HEK293 (cell line): ENCODE measurements at regions not wholly inside any gene's neighbourhood (a gene's known extent, or its start where the extent isn't known, plus 50 kb on each side); places are given as distances from the start of the nearest gene placed in this dataset.

Source experiments
- CTCF ChIP-seq: fragments of 450-650 bp; formaldehyde crosslinking; IDR thresholded peaks from 2 replicates; pipeline ENCODE4 v1.5.1; 2016; ENCODE audit warnings: missing biosample characterization, missing genetic modification characterization
- KLF10 ChIP-seq: fragments of 450-650 bp; IDR thresholded peaks from 2 replicates; pipeline ENCODE4 v1.5.1; 2018; ENCODE audit warnings: missing biosample characterization, mild to moderate bottlenecking, missing genetic modification characterization
- ZBTB21 ChIP-seq: fragments of 450-650 bp; formaldehyde crosslinking; IDR thresholded peaks from 2 replicates; pipeline ENCODE4 v1.5.1; 2017; ENCODE audit warnings: missing biosample characterization, missing genetic modification characterization
- ZBTB8A ChIP-seq: fragments of 450-650 bp; formaldehyde crosslinking; IDR thresholded peaks from 2 replicates; pipeline ENCODE4 v1.5.1; 2016; ENCODE audit warnings: missing biosample characterization, missing genetic modification characterization
- ZNF548 ChIP-seq: fragments of 450-650 bp; formaldehyde crosslinking; IDR thresholded peaks from 2 replicates; pipeline ENCODE4 v1.5.1; 2016; ENCODE audit warnings: missing biosample characterization, missing genetic modification characterization
- ZNF639 ChIP-seq: fragments of 450-650 bp; formaldehyde crosslinking; IDR thresholded peaks from 2 replicates; pipeline ENCODE4 v1.5.1; 2016; ENCODE audit warnings: missing biosample characterization, missing genetic modification characterization

- TF ChIP-seq CTCF (tag by site-specific recombination) (no peak), ZBTB8A (tag by site-specific recombination) (no peak), KLF10 (tag by site-specific recombination) (no peak), ZBTB21 (tag by site-specific recombination) (no peak), ZNF548 (tag by site-specific recombination) (no peak), ZNF639 (no peak)
Observed at GRCh38 chr4:31844350-31844749, 1124.2 kb downstream of the PCDH7 start.
